22Rv1 (cell line): ENCODE measurements at regions not wholly inside any gene's neighbourhood (a gene's known extent, or its start where the extent isn't known, plus 50 kb on each side); places are given as distances from the start of the nearest gene placed in this dataset.

ENCODE experiments used
- H3K27ac ChIP-seq: fragments of 450-650 bp; 2 replicates; pipeline ENCODE4 v1.5.1; 2017
- CTCF ChIP-seq: fragments of 450-650 bp; IDR thresholded peaks from 2 replicates; pipeline ENCODE4 v1.5.1; 2017; ENCODE audit warnings: mild to moderate bottlenecking
- ZFX ChIP-seq: fragments of 450-650 bp; IDR thresholded peaks from 2 replicates; pipeline ENCODE4 v1.6.1; 2017; ENCODE audit warnings: antibody characterized with exemption, borderline replicate concordance

GRCh38 chr7:15033039-15033438, 130.5 kb upstream of the DGKB start:
- no peak overlapping the region for H3K27ac ChIP-seq
- TF ChIP-seq CTCF (no peak), ZFX (no peak)

GRCh38 chr7:15018981-15019380, 116.4 kb upstream of the DGKB start:
- TF ChIP-seq ZFX (no peak), CTCF (no peak)
- H3K27ac ChIP-seq: no peak overlapping the region

- H3K27ac ChIP-seq: no peak overlapping the region
- TF ChIP-seq ZFX: no peak
- no peak for TF ChIP-seq CTCF
Observed at GRCh38 chr7:15016766-15017165, 114.2 kb upstream of the DGKB start.

GRCh38 chr7:15016315-15016667, 113.7 kb upstream of the DGKB start:
- TF ChIP-seq ZFX: no peak
- TF ChIP-seq CTCF: peak; percentile 63
- H3K27ac ChIP-seq: peak overlapping the region; percentile 59; the same call in 1 of the 2 replicates

- TF ChIP-seq ZFX (no peak), CTCF (peak; percentile 95)
- peak overlapping the region; percentile 59 for H3K27ac ChIP-seq
Observed at GRCh38 chr7:15015545-15016314, 113.2 kb upstream of the DGKB start.

- TF ChIP-seq CTCF (no peak), ZFX (no peak)
- no peak overlapping the region for H3K27ac ChIP-seq
Observed at GRCh38 chr7:15012135-15012534, 109.6 kb upstream of the DGKB start.

GRCh38 chr7:15011289-15011688, 108.7 kb upstream of the DGKB start:
- no peak overlapping the region for H3K27ac ChIP-seq
- TF ChIP-seq ZFX (no peak), CTCF (no peak)
